Suprapubic skin (tissue), 3 donors: ENCODE measurements at regions not wholly inside any gene's neighbourhood (a gene's known extent, or its start where the extent isn't known, plus 50 kb on each side); places are given as distances from the start of the nearest gene placed in this dataset.

Experiments used
- POLR2AphosphoS5 ChIP-seq, 3 donors: sonication (generic); formaldehyde crosslinking; IDR thresholded peaks; one replicate each; pipeline ENCODE4 v1.6.1; 2017; ENCODE audit warnings: antibody characterized with exemption in 3 of 3
- TF ChIP-seq, protein P1 (sequence below), 2 donors: fragments of 200-600 bp in 1 of 2; fragments of 450-650 bp in 1 of 2; sonication (generic) in 1 of 2; IDR thresholded peaks; one replicate each; pipeline ENCODE4 v1.5.1; 2016 to 2019; ENCODE audit warnings: antibody characterized with exemption in 2 of 2, mild to moderate bottlenecking in 1 of 2, moderate library complexity in 1 of 2

- TF ChIP-seq, protein P1, sequence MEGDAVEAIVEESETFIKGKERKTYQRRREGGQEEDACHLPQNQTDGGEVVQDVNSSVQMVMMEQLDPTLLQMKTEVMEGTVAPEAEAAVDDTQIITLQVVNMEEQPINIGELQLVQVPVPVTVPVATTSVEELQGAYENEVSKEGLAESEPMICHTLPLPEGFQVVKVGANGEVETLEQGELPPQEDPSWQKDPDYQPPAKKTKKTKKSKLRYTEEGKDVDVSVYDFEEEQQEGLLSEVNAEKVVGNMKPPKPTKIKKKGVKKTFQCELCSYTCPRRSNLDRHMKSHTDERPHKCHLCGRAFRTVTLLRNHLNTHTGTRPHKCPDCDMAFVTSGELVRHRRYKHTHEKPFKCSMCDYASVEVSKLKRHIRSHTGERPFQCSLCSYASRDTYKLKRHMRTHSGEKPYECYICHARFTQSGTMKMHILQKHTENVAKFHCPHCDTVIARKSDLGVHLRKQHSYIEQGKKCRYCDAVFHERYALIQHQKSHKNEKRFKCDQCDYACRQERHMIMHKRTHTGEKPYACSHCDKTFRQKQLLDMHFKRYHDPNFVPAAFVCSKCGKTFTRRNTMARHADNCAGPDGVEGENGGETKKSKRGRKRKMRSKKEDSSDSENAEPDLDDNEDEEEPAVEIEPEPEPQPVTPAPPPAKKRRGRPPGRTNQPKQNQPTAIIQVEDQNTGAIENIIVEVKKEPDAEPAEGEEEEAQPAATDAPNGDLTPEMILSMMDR (IDR thresholded peaks at IDR 0.05) = no peak
- no peak for TF ChIP-seq POLR2AphosphoS5 (IDR thresholded peaks at IDR 0.05)
These were observed 597.2 kb downstream of the DIAPH3 start for GRCh38 chr13:59566561-59566960.
